Trophoblast cell (in vitro differentiated cells and primary cell): ENCODE measurements at regions not wholly inside any gene's neighbourhood (a gene's known extent, or its start where the extent isn't known, plus 50 kb on each side); places are given as distances from the start of the nearest gene placed in this dataset.
A peak's percentile ranks its signal among the peaks of the same experiment; 100 is the strongest.

Experiments used
- DNase-seq, 2 donors: peaks; one replicate each; pipeline ENCODE4 v3.0.0-alpha.2; 2016
- H2AFZ ChIP-seq: 2 replicates; pipeline ENCODE4 v1.6.1; 2013; ENCODE audit warnings: low read length, moderate library complexity, mild to moderate bottlenecking; ENCODE audit not compliant: insufficient read depth, poor library complexity
- H2AK5ac ChIP-seq: 2 replicates; pipeline ENCODE4 v1.6.1; 2013; ENCODE audit warnings: mild to moderate bottlenecking, low read length
- H2BK120ac ChIP-seq: 2 replicates; pipeline ENCODE4 v1.6.1; 2013; ENCODE audit warnings: low read length, mild to moderate bottlenecking, moderate library complexity; ENCODE audit not compliant: insufficient read depth, poor library complexity
- H2BK12ac ChIP-seq: 2 replicates; pipeline ENCODE4 v1.6.1; 2013; ENCODE audit warnings: mild to moderate bottlenecking, low read length, moderate library complexity
- H2BK5ac ChIP-seq: 2 replicates; pipeline ENCODE4 v1.6.1; 2013; ENCODE audit warnings: low read length, low read depth, moderate library complexity, mild to moderate bottlenecking; ENCODE audit not compliant: poor library complexity
- H3K14ac ChIP-seq: 2 replicates; pipeline ENCODE4 v1.6.1; 2013; ENCODE audit warnings: mild to moderate bottlenecking, low read length
- H3K18ac ChIP-seq: 2 replicates; pipeline ENCODE4 v1.6.1; 2013; ENCODE audit warnings: mild to moderate bottlenecking, low read length
- H3K23ac ChIP-seq: 2 replicates; pipeline ENCODE4 v1.6.1; 2013; ENCODE audit warnings: low read length
- H3K27ac ChIP-seq: 2 replicates; pipeline ENCODE4 v1.5.1; 2013; ENCODE audit warnings: low read depth, mild to moderate bottlenecking, inconsistent platforms, low read length, moderate library complexity
- H3K27me3 ChIP-seq: 2 replicates; pipeline ENCODE4 v1.6.1; 2013; ENCODE audit warnings: inconsistent platforms, mild to moderate bottlenecking, low read length, moderate library complexity; ENCODE audit not compliant: insufficient read depth
- H3K36me3 ChIP-seq, 2 experiments: 1 replicate in 1 of 2; 2 replicates in 1 of 2; pipeline ENCODE4 v1.6.1; 2013; ENCODE audit warnings: low read length in 2 of 2, mild to moderate bottlenecking in 2 of 2, moderate library complexity in 1 of 2; ENCODE audit not compliant: insufficient read depth in 2 of 2, control insufficient read depth in 1 of 2
- H3K4ac ChIP-seq: 2 replicates; pipeline ENCODE4 v1.6.1; 2013; ENCODE audit warnings: low read depth, mild to moderate bottlenecking, low read length, moderate library complexity
- H3K4me1 ChIP-seq, 2 experiments: 1 replicate in 1 of 2; 2 replicates in 1 of 2; pipeline ENCODE4 v1.6.1; 2013; ENCODE audit warnings: low read length in 2 of 2, mild to moderate bottlenecking in 2 of 2, moderate library complexity in 1 of 2; ENCODE audit not compliant: insufficient read depth in 2 of 2, control insufficient read depth in 1 of 2
- H3K4me2 ChIP-seq: 2 replicates; pipeline ENCODE4 v1.6.1; 2013; ENCODE audit warnings: inconsistent platforms, mild to moderate bottlenecking, low read length, moderate library complexity
- H3K4me3 ChIP-seq: 2 replicates; pipeline ENCODE4 v1.5.1; 2013; ENCODE audit warnings: mild to moderate bottlenecking, low read depth, low read length, inconsistent platforms
- H3K79me1 ChIP-seq: one replicate; pipeline ENCODE4 v1.6.1; 2013; ENCODE audit warnings: low read length
- H3K79me2 ChIP-seq: 2 replicates; pipeline ENCODE4 v1.6.1; 2013; ENCODE audit warnings: low read length, mild to moderate bottlenecking; ENCODE audit not compliant: control insufficient read depth, insufficient read depth, poor library complexity
- H3K9ac ChIP-seq: 2 replicates; pipeline ENCODE4 v1.6.1; 2013; ENCODE audit warnings: mild to moderate bottlenecking, low read length
- H3K9me3 ChIP-seq: 2 replicates; pipeline ENCODE4 v1.6.1; 2013; ENCODE audit warnings: low read depth, mild to moderate bottlenecking, control low read depth, inconsistent platforms, low read length; ENCODE audit not compliant: insufficient read depth
- H4K12ac ChIP-seq: 2 replicates; pipeline ENCODE4 v1.6.1; 2013; ENCODE audit warnings: low read depth, mild to moderate bottlenecking, low read length, moderate library complexity
- H4K8ac ChIP-seq: 2 replicates; pipeline ENCODE4 v1.6.1; 2013; ENCODE audit warnings: low read depth, mild to moderate bottlenecking, low read length, moderate library complexity
- H4K91ac ChIP-seq: one replicate; pipeline ENCODE4 v1.6.1; 2013; ENCODE audit warnings: low read depth, mild to moderate bottlenecking, low read length, moderate library complexity
- WGBS: extraction: QIAGEN DNeasy Blood & Tissue Kit; methylation state at CpG from one replicate; pipeline ENCODE4 v1.1.7; 2013; ENCODE audit warnings: missing lambda C conversion rate; ENCODE audit not compliant: insufficient read length, insufficient coverage; ENCODE audit errors: extremely low coverage; 5-methylcytosine and 5-hydroxymethylcytosine counted together

- H2BK120ac ChIP-seq, result no peak overlapping the region
- H3K4me1 ChIP-seq, result peaks cover 2 to 4% of the 10 kb centered on the region in 2 experiments
- no peaks in the 10 kb centered on the region for H3K36me3 ChIP-seq
- H3K23ac ChIP-seq, result no peak overlapping the region
- no peak for DNase-seq
- no peak overlapping the region for H4K12ac ChIP-seq
- H3K27ac ChIP-seq, result no peak overlapping the region
- WGBS, result no CpG with 5 or more reads among the region's 12 CpGs
- no peak overlapping the region for H2AK5ac ChIP-seq
- H2AFZ ChIP-seq, result no peak overlapping the region
- no peak overlapping the region for H2BK5ac ChIP-seq
- no peak overlapping the region for H3K9ac ChIP-seq
- H2BK12ac ChIP-seq, result no peak overlapping the region
- H3K9me3 ChIP-seq, result peaks cover 5% of the 10 kb centered on the region
- H3K4me2 ChIP-seq, result peak overlapping the region; percentile 71
- peaks cover 5% of the 10 kb centered on the region for H3K27me3 ChIP-seq
- no peaks in the 10 kb centered on the region for H3K79me2 ChIP-seq
- H4K8ac ChIP-seq, result no peak overlapping the region
- H3K4ac ChIP-seq, result no peak overlapping the region
- no peak overlapping the region for H3K14ac ChIP-seq
- no peak overlapping the region for H3K18ac ChIP-seq
- no peak overlapping the region for H4K91ac ChIP-seq
- H3K79me1 ChIP-seq, result no peaks in the 10 kb centered on the region
- no peak overlapping the region for H3K4me3 ChIP-seq
Measured at GRCh38 chr2:16508490-16508851, 157.2 kb downstream of the CYRIA start.

GRCh38 chr2:16507655-16508489 is 157.8 kb downstream of the CYRIA start:
- Histone ChIP-seq H3K9ac (peak overlapping the region; percentile 19), H2BK5ac (no peak overlapping the region), H2BK120ac (peak overlapping the region; percentile 28), H3K4ac (no peak overlapping the region), H3K4me1 (peaks cover 2 to 4% of the 10 kb centered on the region in 2 experiments), H3K4me2 (peak overlapping the region; percentile 71), H3K36me3 (no peaks in the 10 kb centered on the region), H2BK12ac (no peak overlapping the region), H3K9me3 (peaks cover 7% of the 10 kb centered on the region), H2AK5ac (no peak overlapping the region), H3K79me2 (no peaks in the 10 kb centered on the region), H3K79me1 (no peaks in the 10 kb centered on the region), H3K27ac (no peak overlapping the region), H4K91ac (peak overlapping the region; percentile 32), H4K12ac (no peak overlapping the region), H3K4me3 (peak overlapping the region; percentile 52), H4K8ac (no peak overlapping the region), H3K23ac (no peak overlapping the region), H3K14ac (peak overlapping the region; percentile 58), H2AFZ (peak overlapping the region; percentile 55), H3K27me3 (peaks cover 5% of the 10 kb centered on the region), H3K18ac (no peak overlapping the region)
- no CpG with 5 or more reads among the region's 58 CpGs for WGBS
- peak; percentile 48 to 65 for DNase-seq

GRCh38 chr2:16506366-16506765 is 159.3 kb downstream of the CYRIA start:
- no CpG with 5 or more reads among the region's 2 CpGs for WGBS
- Histone ChIP-seq H4K8ac (no peak overlapping the region), H2BK12ac (no peak overlapping the region), H3K18ac (no peak overlapping the region), H3K4me3 (no peak overlapping the region), H3K4me2 (no peak overlapping the region), H3K79me2 (no peaks in the 10 kb centered on the region), H3K14ac (no peak overlapping the region), H2AFZ (no peak overlapping the region), H3K27ac (no peak overlapping the region), H3K9ac (no peak overlapping the region), H2BK120ac (no peak overlapping the region), H3K27me3 (peaks cover 5% of the 10 kb centered on the region), H4K12ac (no peak overlapping the region), H3K4ac (no peak overlapping the region), H3K36me3 (no peaks in the 10 kb centered on the region), H3K9me3 (peaks cover 5% of the 10 kb centered on the region), H2AK5ac (no peak overlapping the region), H3K79me1 (no peaks in the 10 kb centered on the region), H3K23ac (no peak overlapping the region), H2BK5ac (no peak overlapping the region), H4K91ac (no peak overlapping the region), H3K4me1 (peaks cover 2 to 4% of the 10 kb centered on the region in 2 experiments)
- no peak for DNase-seq

DNA sequence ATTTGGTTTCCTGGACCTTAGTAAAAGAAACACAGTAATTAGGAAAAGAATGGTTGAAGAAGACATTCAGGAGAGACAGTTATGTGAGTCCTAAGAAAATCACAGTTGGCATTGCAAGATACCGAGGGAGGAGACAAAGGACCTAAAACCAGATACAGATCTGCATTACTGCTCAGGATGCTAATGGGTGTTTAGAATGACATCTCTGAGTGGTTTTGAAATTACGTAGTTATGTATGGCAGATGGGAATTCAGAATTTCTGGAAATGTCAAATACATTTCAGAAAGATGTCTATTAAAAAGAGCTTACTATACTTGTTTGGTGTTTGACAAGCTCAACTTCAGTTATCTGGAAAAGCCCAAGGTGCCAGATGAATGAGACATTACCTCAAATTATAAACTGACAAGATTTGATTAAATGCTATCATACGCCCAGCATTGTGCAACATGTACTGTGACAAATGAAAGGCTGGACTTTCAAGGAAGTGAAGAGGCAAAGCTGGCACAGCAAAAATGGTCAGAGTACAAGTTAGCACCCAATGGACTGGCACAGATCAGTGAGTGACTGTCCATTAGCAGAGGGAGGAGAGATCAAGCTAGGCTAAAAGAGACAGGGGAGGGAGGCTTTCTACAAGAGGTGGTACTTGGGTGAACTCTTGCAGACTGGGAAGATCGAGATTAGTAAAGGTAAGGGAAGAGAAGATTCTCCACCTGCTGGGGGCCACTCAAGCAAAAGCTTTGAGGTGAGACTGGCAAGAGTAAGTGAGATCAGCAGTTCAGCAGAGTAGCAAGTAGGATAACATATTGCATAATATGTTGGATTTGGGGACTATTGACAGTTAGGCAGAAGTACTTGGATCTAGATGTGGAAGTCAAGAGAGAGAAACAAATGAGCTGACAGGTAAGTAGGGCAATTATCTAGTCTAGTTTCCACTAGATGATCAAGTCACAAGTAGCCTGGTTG is 168.9 kb downstream of the CYRIA start:
- no peak overlapping the region for H3K14ac ChIP-seq
- no peak overlapping the region for H3K4me3 ChIP-seq
- H3K18ac ChIP-seq, result no peak overlapping the region
- H2AFZ ChIP-seq, result no peak overlapping the region
- DNase-seq, result peak in 1 of 2 donors; percentile 55
- no peak overlapping the region for H3K4ac ChIP-seq
- no peak overlapping the region for H2BK5ac ChIP-seq
- H2AK5ac ChIP-seq, result no peak overlapping the region
- no CpG with 5 or more reads among the region's 4 CpGs for WGBS
- H3K4me2 ChIP-seq, result no peak overlapping the region
- no peak overlapping the region for H3K27ac ChIP-seq
- no peaks in the 10 kb centered on the region for H3K79me2 ChIP-seq
- H3K4me1 ChIP-seq, result no peaks in the 10 kb centered on the region
- no peak overlapping the region for H2BK12ac ChIP-seq
- H4K12ac ChIP-seq, result no peak overlapping the region
- H2BK120ac ChIP-seq, result no peak overlapping the region
- H4K8ac ChIP-seq, result no peak overlapping the region
- H3K9me3 ChIP-seq, result no peaks in the 10 kb centered on the region
- no peak overlapping the region for H3K9ac ChIP-seq
- H3K27me3 ChIP-seq, result no peaks in the 10 kb centered on the region
- no peak overlapping the region for H3K23ac ChIP-seq
- no peaks in the 10 kb centered on the region for H3K36me3 ChIP-seq
- no peak overlapping the region for H4K91ac ChIP-seq
- no peaks in the 10 kb centered on the region for H3K79me1 ChIP-seq
